Activated naive CD4-positive, alpha-beta T cell treated with anti-CD3 and anti-CD28 coated beads for 36 hours (primary cell): ENCODE measurements at regions not wholly inside any gene's neighbourhood (a gene's known extent, or its start where the extent isn't known, plus 50 kb on each side); places are given as distances from the start of the nearest gene placed in this dataset.

Source experiments
- CTCF ChIA-PET: fragments of 350-600 bp; sonication (Branson Sonifier 250); formaldehyde crosslinking; loops from one replicate; lab custom pipeline; 2021; ENCODE audit warnings: antibody characterized with exemption; lab: Charles Lee
- DNase-seq: peaks from one replicate; pipeline ENCODE4 v3.0.0-alpha.2; 2020
- H3K27ac Mint-ChIP-seq: one replicate; pipeline ENCODE4 v1.8.0; 2021; ENCODE audit warnings: mild to moderate bottlenecking, mixed read lengths
- H3K27me3 Mint-ChIP-seq: one replicate; pipeline ENCODE4 v1.8.0; 2021; ENCODE audit warnings: low read depth, mixed read lengths
- H3K36me3 Mint-ChIP-seq: one replicate; pipeline ENCODE4 v1.8.0; 2021; ENCODE audit warnings: low read depth, mixed read lengths
- H3K4me1 Mint-ChIP-seq: one replicate; pipeline ENCODE4 v1.8.0; 2021; ENCODE audit warnings: low read depth, mixed read lengths
- H3K4me3 Mint-ChIP-seq: one replicate; pipeline ENCODE4 v1.8.0; 2021; ENCODE audit warnings: mild to moderate bottlenecking, moderate library complexity, mixed read lengths
- H3K9me3 Mint-ChIP-seq: one replicate; pipeline ENCODE4 v1.8.0; 2021; ENCODE audit warnings: mixed read lengths
- intact Hi-C: fragments of 100-400 bp; cut with micrococcal nuclease; formaldehyde crosslinking; loops from one replicate; pipeline ENCODE4 v1.15.1; 2023

DNA sequence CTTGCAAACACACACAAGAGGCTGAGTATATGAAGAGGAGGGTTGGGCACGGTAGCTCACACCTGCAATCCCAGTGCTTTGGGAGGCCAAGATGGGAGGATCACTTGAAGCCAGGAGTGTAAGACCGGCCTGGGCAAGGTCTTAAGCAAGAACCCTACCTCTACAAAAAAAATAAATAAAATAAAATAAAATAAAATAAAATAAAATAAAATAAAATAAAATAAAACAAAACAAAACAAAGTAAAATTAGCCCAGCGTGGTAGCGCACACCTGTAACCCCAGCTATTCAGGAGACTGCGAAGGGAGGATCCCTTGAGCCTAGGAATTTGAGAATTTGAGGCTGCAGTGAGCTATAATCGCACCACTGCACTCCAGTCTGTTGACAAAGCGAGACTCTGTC, 337.9 kb downstream of the SHANK2 start:
- no peaks in the 10 kb centered on the region for H3K36me3 Mint-ChIP-seq
- intact Hi-C loops: no loop called here
- peaks cover 1% of the 10 kb centered on the region for H3K9me3 Mint-ChIP-seq
- H3K27me3 Mint-ChIP-seq: peaks cover 30% of the 10 kb centered on the region
- H3K4me1 Mint-ChIP-seq: no peaks in the 10 kb centered on the region
- H3K4me3 Mint-ChIP-seq: no peak overlapping the region
- no peak for DNase-seq
- CTCF ChIA-PET: no interaction called here
- H3K27ac Mint-ChIP-seq: no peak overlapping the region

GRCh38 chr11:70915158-70915985, 337.0 kb downstream of the SHANK2 start:
- Mint-ChIP-seq H3K9me3 (peaks cover 4% of the 10 kb centered on the region), H3K4me3 (no peak overlapping the region), H3K36me3 (no peaks in the 10 kb centered on the region), H3K4me1 (no peaks in the 10 kb centered on the region), H3K27me3 (peaks cover 30% of the 10 kb centered on the region), H3K27ac (no peak overlapping the region)
- CTCF ChIA-PET: no interaction called here
- intact Hi-C loops: no loop called here
- no peak for DNase-seq

DNA sequence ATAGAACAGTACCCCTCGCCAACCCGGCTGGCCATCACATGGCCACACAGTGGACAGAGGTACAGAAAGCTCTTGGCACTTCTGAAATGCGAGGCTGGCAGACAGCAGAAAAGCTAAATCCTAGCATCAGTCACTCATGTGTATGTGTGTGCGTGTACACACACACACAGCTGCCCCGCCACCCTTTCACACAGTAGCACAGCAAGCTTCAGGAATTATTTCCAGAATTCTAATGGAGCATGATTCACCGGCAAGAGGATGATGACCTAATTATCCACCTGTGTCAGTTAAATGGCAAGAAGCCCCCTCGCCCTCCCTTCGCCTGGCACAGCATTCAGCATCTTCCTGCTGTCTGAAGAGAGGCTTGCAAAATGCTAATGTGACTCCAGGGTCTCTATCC, 336.0 kb downstream of the SHANK2 start:
- Mint-ChIP-seq H3K27me3 (peaks cover 26% of the 10 kb centered on the region), H3K4me1 (no peaks in the 10 kb centered on the region), H3K4me3 (no peak overlapping the region), H3K36me3 (no peaks in the 10 kb centered on the region), H3K9me3 (peaks cover 10% of the 10 kb centered on the region), H3K27ac (no peak overlapping the region)
- CTCF ChIA-PET: no interaction called here
- intact Hi-C loops: no loop called here
- no peak for DNase-seq

DNA sequence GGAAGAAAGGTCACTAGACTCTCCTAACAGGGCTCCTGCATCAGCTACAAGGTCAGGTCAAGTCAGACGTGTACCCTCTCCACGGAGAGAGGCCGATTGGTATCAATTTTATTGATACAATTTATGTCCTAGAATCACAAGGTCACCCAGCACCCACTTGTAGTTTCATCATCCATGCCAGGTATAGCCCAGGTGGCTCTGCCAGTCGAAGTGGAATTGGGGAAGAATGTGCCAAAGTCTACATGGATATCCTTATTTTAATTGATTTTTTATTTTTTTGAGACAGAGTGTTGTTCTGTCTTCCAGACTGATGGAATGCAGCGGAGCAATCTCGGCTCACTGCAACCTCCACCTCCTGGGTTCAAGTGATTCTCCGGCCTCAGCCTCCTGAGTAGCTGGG, 334.1 kb downstream of the SHANK2 start:
- intact Hi-C loops: no loop called here
- CTCF ChIA-PET: no interaction called here
- H3K4me3 Mint-ChIP-seq: no peak overlapping the region

DNA sequence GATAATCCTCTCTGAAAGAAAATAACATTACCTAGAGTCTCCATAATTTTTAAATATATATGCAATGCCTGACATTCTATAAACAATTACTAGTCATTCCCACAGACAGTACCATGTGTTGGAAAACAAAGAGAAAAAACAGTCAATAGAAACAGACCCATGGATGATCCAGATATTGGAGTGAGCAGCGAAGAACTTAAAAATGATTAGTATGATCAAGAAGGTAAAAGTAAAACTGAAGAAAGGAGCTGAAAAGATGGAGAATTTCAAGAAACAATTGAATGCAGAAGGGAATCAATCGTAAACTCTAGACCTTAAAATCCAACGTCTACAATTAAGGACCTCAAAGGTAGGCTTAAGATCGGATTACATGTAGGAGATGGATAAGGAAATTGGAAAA, 330.6 kb downstream of the SHANK2 start:
- H3K4me1 Mint-ChIP-seq: no peaks in the 10 kb centered on the region
- DNase-seq: no peak
- intact Hi-C loops: no loop called here
- CTCF ChIA-PET: no interaction called here
- H3K4me3 Mint-ChIP-seq: no peak overlapping the region
- H3K27ac Mint-ChIP-seq: no peak overlapping the region
- H3K36me3 Mint-ChIP-seq: no peaks in the 10 kb centered on the region
- peaks cover 8% of the 10 kb centered on the region for H3K27me3 Mint-ChIP-seq
- peaks cover 28% of the 10 kb centered on the region for H3K9me3 Mint-ChIP-seq

More for the DNA sequence above, 334.1 kb downstream of the SHANK2 start:
- Mint-ChIP-seq H3K27ac (no peak overlapping the region), H3K36me3 (no peaks in the 10 kb centered on the region), H3K9me3 (peaks cover 27% of the 10 kb centered on the region), H3K4me1 (no peaks in the 10 kb centered on the region), H3K27me3 (peaks cover 19% of the 10 kb centered on the region)
- DNase-seq: no peak

DNA sequence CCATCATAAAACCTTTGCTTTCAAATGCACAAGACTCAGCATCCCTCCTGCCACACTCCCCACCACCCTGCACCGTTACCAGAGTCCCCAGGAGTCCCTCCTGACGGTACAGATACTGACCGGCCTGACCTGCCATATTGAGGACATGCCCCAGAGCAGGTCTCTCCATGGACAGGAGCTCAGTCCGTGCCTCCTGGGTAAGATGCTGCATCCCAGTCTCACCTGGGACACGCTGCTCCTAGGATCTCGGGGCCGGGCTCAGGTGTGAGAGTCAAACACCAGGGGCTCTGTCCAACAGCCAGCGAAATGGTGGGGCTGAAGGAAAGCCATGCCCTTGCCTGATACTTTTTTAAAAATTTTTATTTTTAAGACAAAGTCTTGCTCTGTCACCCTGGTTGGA, 328.3 kb downstream of the SHANK2 start:
- Mint-ChIP-seq H3K27me3 (peaks cover 5% of the 10 kb centered on the region), H3K27ac (no peak overlapping the region), H3K9me3 (peaks cover 28% of the 10 kb centered on the region), H3K36me3 (no peaks in the 10 kb centered on the region), H3K4me1 (no peaks in the 10 kb centered on the region), H3K4me3 (no peak overlapping the region)
- intact Hi-C loops: no loop called here
- no peak for DNase-seq
- CTCF ChIA-PET: no interaction called here

DNA sequence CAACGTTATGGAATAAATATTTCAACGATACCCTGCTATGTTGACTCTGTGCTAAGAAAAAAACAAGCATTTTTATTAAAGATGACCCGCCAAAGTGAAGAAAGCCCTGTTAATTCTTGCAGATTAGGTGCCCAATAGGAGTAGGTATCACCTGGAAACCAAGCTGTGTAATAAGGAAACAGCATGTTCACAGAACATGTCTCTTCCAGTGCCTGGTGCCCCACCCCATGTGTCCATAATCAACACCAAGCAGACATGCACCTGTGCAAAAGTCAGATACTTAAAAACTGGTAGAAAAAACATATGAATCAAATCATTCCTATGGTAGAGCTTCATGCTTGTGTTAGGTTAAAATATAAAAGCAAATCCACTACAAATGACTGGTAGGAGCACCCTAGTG, 327.1 kb downstream of the SHANK2 start:
- Mint-ChIP-seq H3K27me3 (peaks cover 2% of the 10 kb centered on the region), H3K4me1 (no peaks in the 10 kb centered on the region), H3K36me3 (no peaks in the 10 kb centered on the region), H3K4me3 (no peak overlapping the region), H3K9me3 (peaks cover 26% of the 10 kb centered on the region), H3K27ac (no peak overlapping the region)
- CTCF ChIA-PET: no interaction called here
- intact Hi-C loops: no loop called here
- no peak for DNase-seq

DNA sequence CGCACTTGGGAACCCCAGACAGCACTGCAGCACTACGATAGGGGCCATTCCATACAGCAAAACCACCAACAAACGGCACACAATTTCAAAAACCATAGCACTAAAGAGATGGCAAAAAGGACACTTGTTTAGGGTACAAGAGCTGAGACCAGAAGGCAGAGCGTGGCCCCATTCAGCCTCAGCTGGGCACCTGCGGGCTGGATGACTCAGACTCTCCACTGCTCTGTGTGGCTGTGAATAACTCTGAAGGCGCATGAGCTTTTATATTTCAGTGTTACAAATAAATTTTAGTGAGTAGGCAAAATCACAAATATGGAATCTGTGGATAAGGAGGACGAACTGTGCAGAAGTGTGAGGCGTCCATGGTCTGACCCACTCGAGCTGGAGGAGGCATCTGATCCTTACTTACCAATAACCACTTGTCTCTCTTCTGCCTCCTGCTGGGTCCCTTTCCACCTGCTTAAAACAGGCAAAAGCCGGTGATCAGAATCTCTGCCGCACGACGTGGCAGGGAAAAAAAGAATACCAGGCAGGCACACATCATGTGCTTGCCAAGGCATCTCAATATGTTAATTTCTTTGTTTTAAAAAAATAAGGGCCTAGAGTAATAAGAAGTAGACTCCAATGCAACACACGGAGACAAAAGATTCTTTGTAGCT, 325.7 kb downstream of the SHANK2 start:
- Mint-ChIP-seq H3K36me3 (no peaks in the 10 kb centered on the region), H3K4me3 (no peak overlapping the region), H3K27me3 (peaks cover 2% of the 10 kb centered on the region), H3K27ac (no peak overlapping the region), H3K9me3 (peaks cover 18% of the 10 kb centered on the region), H3K4me1 (no peaks in the 10 kb centered on the region)
- CTCF ChIA-PET: interaction anchor here (0.6 kb wide), 1 partner anchor 23 kb away, joined by 3 read pairs; no protein-coding TSS in a partner anchor
- intact Hi-C loops: no loop called here
- DNase-seq: no peak

GRCh38 chr11:70928854-70929598, 323.4 kb downstream of the SHANK2 start:
- Mint-ChIP-seq H3K27me3 (peaks cover 11% of the 10 kb centered on the region), H3K4me3 (no peak overlapping the region), H3K36me3 (no peaks in the 10 kb centered on the region), H3K9me3 (peaks cover 2% of the 10 kb centered on the region), H3K27ac (no peak overlapping the region), H3K4me1 (no peaks in the 10 kb centered on the region)
- intact Hi-C loops: no loop called here
- no peak for DNase-seq
- CTCF ChIA-PET: no interaction called here

DNA sequence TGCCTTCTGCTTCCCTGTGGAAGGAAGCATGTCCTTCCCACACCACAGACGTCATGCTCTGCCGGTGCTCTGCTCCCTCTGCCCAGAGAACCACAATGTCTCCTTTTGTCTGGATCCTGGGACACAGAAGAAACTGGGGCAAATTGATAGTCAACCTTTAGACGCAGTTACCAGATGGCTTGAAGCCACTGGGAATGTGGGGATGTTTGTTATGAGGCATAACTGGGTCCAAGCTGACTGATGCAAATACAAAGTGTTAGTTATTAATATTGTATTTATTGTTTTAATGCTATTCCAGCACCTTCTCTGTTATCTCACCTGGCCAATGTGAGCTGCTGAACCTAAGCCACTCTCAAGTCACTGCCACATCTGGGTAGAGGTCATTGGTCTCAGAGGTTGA, 322.2 kb downstream of the SHANK2 start:
- CTCF ChIA-PET: no interaction called here
- no peaks in the 10 kb centered on the region for H3K36me3 Mint-ChIP-seq
- H3K27ac Mint-ChIP-seq: no peak overlapping the region
- intact Hi-C loops: no loop called here
- DNase-seq: no peak
- H3K4me1 Mint-ChIP-seq: no peaks in the 10 kb centered on the region
- H3K9me3 Mint-ChIP-seq: peaks cover 2% of the 10 kb centered on the region
- peaks cover 11% of the 10 kb centered on the region for H3K27me3 Mint-ChIP-seq
- H3K4me3 Mint-ChIP-seq: no peak overlapping the region

DNA sequence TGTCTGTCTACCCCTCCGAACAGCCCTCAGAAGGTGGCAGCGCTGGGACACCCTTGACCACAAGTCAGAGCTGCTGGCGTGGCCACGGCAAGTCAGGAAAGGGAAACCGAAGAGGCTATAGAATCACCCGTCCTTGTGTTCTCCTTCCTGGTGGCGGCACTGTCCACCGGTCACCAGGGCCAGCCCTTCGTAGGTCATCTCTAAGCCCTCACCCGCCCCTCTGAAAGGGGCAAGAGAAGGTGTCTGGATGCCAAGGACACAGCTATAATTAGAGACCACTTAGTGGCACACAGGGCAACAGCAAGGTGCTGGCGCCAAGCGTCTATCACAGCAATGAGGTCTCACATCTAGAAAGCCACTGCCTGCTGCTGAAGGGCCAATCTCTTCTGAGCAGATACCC, 320.9 kb downstream of the SHANK2 start:
- CTCF ChIA-PET: no interaction called here
- peaks cover 11% of the 10 kb centered on the region for H3K27me3 Mint-ChIP-seq
- H3K4me1 Mint-ChIP-seq: no peaks in the 10 kb centered on the region
- H3K36me3 Mint-ChIP-seq: no peaks in the 10 kb centered on the region
- peaks cover 2% of the 10 kb centered on the region for H3K9me3 Mint-ChIP-seq
- no peak for DNase-seq
- no peak overlapping the region for H3K4me3 Mint-ChIP-seq
- no peak overlapping the region for H3K27ac Mint-ChIP-seq
- intact Hi-C loops: no loop called here

GRCh38 chr11:70933981-70934583, 318.3 kb downstream of the SHANK2 start:
- H3K4me3 Mint-ChIP-seq: no peak overlapping the region
- intact Hi-C loops: no loop called here

More at GRCh38 chr11:70933981-70934583, 318.3 kb downstream of the SHANK2 start:
- no peaks in the 10 kb centered on the region for H3K4me1 Mint-ChIP-seq
- H3K27ac Mint-ChIP-seq: no peak overlapping the region
- H3K27me3 Mint-ChIP-seq: peaks cover 9% of the 10 kb centered on the region
- H3K36me3 Mint-ChIP-seq: no peaks in the 10 kb centered on the region
- peaks cover 2% of the 10 kb centered on the region for H3K9me3 Mint-ChIP-seq
- CTCF ChIA-PET: no interaction called here
- no peak for DNase-seq
